ENCODE measurements at regions not wholly inside any gene's neighbourhood (a gene's known extent, or its start where the extent isn't known, plus 50 kb on each side); places are given as distances from the start of the nearest gene placed in this dataset.

DNA sequence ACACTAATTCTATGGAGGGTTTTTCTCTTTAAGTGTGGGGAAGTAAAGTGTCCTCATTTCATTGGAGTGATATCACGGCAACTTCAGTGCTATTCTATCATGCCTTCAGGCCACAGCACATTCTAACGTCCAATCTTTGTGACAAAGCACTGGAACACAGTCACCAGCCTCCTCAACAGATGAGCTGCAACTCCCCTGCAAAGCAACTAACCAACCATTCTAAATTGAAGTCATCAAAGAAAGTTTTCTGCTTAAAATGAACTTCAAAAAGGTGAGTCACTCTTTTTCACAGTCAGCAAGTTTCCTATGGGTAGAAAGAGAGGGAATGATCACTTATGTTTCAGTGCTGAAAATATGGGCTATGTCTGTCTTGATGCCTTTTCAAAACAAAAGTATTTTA lies 190.8 kb downstream of the ELAVL2 start:
- TF ChIP-seq BHLHE40 (IDR thresholded peaks at IDR 0.05; ENCODE audit: low read depth, low read length) (no peak), MXI1 (IDR thresholded peaks at IDR 0.05; ENCODE audit: borderline replicate concordance, low read depth, low read length) (no peak), CHD1 (IDR thresholded peaks at IDR 0.05; ENCODE audit: low read depth, low read length) (no peak), RAD21 (IDR thresholded peaks at IDR 0.05; ENCODE audit: low read length) (no peak), RFX5 (IDR thresholded peaks at IDR 0.05; ENCODE audit: low read depth, low read length) (no peak)
- TF ChIP-seq, protein P1, sequence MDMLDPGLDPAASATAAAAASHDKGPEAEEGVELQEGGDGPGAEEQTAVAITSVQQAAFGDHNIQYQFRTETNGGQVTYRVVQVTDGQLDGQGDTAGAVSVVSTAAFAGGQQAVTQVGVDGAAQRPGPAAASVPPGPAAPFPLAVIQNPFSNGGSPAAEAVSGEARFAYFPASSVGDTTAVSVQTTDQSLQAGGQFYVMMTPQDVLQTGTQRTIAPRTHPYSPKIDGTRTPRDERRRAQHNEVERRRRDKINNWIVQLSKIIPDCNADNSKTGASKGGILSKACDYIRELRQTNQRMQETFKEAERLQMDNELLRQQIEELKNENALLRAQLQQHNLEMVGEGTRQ (IDR thresholded peaks at IDR 0.05; ENCODE audit: low read depth, low read length): no peak
- TF ChIP-seq, protein P2, sequence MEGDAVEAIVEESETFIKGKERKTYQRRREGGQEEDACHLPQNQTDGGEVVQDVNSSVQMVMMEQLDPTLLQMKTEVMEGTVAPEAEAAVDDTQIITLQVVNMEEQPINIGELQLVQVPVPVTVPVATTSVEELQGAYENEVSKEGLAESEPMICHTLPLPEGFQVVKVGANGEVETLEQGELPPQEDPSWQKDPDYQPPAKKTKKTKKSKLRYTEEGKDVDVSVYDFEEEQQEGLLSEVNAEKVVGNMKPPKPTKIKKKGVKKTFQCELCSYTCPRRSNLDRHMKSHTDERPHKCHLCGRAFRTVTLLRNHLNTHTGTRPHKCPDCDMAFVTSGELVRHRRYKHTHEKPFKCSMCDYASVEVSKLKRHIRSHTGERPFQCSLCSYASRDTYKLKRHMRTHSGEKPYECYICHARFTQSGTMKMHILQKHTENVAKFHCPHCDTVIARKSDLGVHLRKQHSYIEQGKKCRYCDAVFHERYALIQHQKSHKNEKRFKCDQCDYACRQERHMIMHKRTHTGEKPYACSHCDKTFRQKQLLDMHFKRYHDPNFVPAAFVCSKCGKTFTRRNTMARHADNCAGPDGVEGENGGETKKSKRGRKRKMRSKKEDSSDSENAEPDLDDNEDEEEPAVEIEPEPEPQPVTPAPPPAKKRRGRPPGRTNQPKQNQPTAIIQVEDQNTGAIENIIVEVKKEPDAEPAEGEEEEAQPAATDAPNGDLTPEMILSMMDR (conservative IDR thresholded peaks at IDR 0.05; ENCODE audit: low read depth, low read length): no peak
- H4K20me1 ChIP-seq (ENCODE audit: insufficient read depth, low read length): no peaks in the 10 kb centered on the region
- H3K14ac ChIP-seq (replicated peaks; ENCODE audit: low read depth, low read length): no peak overlapping the region
- no peak overlapping the region for H2AK5ac ChIP-seq (ENCODE audit: low read depth, low read length)
- no peak overlapping the region for H3K56ac ChIP-seq (ENCODE audit: extremely low read depth, insufficient read depth, low read length)
- no peak overlapping the region for H3K4ac ChIP-seq (ENCODE audit: low read depth, low read length)
- no peak overlapping the region for H2BK120ac ChIP-seq (ENCODE audit: low read depth, low read length)
- H3K36me3 ChIP-seq (ENCODE audit: control insufficient read depth, insufficient read depth, low read length): no peaks in the 10 kb centered on the region
- H2AFZ ChIP-seq (replicated peaks; ENCODE audit: low read length, poor library complexity): no peak overlapping the region
- dilution Hi-C loops (cut with HindIII; ENCODE audit: low sequenced_read_pairs, unreplicated experiment): no loop called here
- CTCF ChIA-PET: interaction anchor here (0.6 kb wide), 1 partner anchor 779 kb away, joined by 3 read pairs; no protein-coding TSS in a partner anchor
- H3K18ac ChIP-seq (ENCODE audit: low read depth, low read length): no peak overlapping the region
- WGBS, 2 experiments (ENCODE audit: extremely low coverage in 2 of 2, insufficient read length in 1 of 2): no CpG with 5 or more reads among the region's 2 CpGs
- no peak overlapping the region for H3K23ac ChIP-seq (ENCODE audit: low read depth, low read length)
- no peak overlapping the region for H3K9ac ChIP-seq (ENCODE audit: low read depth, low read length)
- POLR2A ChIA-PET (ENCODE audit: unreplicated experiment): no interaction called here
- no peak overlapping the region for H4K8ac ChIP-seq (ENCODE audit: low read depth in 2 of 2, low read length in 2 of 2)
- no peak overlapping the region for H3K4me2 ChIP-seq (ENCODE audit: low read depth, low read length)
- no peaks in the 10 kb centered on the region for H3K27me3 ChIP-seq (ENCODE audit: control insufficient read depth, insufficient read depth, low read length)
- no peak overlapping the region for H4K91ac ChIP-seq (ENCODE audit: insufficient read depth, low read depth, low read length)
- H2BK20ac ChIP-seq (ENCODE audit: low read depth, low read length): no peak overlapping the region
- intact Hi-C loops (cut with micrococcal nuclease): no loop called here
- no peak overlapping the region for H2AK9ac ChIP-seq (replicated peaks; ENCODE audit: low read depth, low read length, poor library complexity)
- H3K27ac ChIP-seq (ENCODE audit: insufficient read depth, low read length): no peak overlapping the region
- no TSS peak for BruUV-seq (replicated peaks)
- DNase-seq: no peak
- H3K4me3 ChIP-seq (ENCODE audit: insufficient read depth, low read depth, low read length): no peak overlapping the region
- in situ Hi-C loops (cut with MboI; ENCODE audit: low sequenced_read_pairs): no loop called here
- no peaks in the 10 kb centered on the region for H3K79me1 ChIP-seq (ENCODE audit: low read depth in 1 of 2, low read length in 2 of 2)
- no peak overlapping the region for H2BK15ac ChIP-seq (ENCODE audit: low read depth, low read length)
- H3K4me1 ChIP-seq (ENCODE audit: control insufficient read depth, insufficient read depth, low read length): no peaks in the 10 kb centered on the region
- ATAC-seq (ENCODE audit: low read depth): no peak
- H3K9me1 ChIP-seq (ENCODE audit: insufficient read depth, low read length): no peaks in the 10 kb centered on the region
- H3K9me3 ChIP-seq (ENCODE audit: control insufficient read depth, insufficient read depth, low read length): peaks cover 8% of the 10 kb centered on the region
- no peak overlapping the region for H4K5ac ChIP-seq (ENCODE audit: low read depth, low read length)
- H2BK5ac ChIP-seq (ENCODE audit: low read depth, low read length, poor library complexity, severe bottlenecking): no peak overlapping the region

Data from IMR-90 (cell line).